GM18508 (cell line): ENCODE measurements at regions not wholly inside any gene's neighbourhood (a gene's known extent, or its start where the extent isn't known, plus 50 kb on each side); places are given as distances from the start of the nearest gene placed in this dataset.

Source experiments
- ATAC-seq: cut with Tn5 transposase; IDR thresholded peaks from one replicate; pipeline ENCODE4 v1.9.1; 2021; ENCODE audit warnings: moderate number of reproducible peaks; ENCODE audit not compliant: insufficient read depth, unreplicated experiment

DNA sequence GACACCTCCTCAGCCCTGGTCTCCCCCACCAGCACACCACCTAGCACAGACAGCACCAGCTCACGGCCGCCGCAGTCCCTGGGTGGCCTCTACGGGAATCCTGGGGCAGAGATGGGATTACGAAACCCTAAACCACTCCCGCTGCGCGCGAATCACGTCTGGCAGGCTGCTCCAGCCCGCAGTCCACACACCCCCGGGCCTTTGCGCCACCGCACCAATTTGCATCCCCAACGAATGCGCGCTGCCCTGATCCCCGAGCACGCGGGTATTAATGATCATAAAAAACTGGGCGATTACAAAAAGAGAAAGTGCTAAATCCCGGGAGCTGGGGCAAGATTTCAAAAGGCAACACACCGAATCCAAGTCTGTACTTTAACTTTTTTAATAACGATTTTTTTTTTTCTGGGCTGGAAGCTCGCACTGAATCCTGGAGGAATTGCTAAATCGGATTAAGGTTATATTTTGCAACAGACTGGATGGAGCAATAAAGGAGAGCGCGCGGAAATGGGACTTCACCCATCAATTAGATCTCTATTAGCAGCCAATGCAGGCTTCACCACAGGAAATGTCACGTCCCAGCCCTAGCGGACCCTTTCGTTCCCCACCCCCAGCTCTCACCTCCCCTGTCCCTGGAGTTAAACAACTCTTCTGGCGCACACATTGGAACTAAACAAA, 69.8 kb upstream of the TMEM33 start:
- no peak for ATAC-seq

DNA sequence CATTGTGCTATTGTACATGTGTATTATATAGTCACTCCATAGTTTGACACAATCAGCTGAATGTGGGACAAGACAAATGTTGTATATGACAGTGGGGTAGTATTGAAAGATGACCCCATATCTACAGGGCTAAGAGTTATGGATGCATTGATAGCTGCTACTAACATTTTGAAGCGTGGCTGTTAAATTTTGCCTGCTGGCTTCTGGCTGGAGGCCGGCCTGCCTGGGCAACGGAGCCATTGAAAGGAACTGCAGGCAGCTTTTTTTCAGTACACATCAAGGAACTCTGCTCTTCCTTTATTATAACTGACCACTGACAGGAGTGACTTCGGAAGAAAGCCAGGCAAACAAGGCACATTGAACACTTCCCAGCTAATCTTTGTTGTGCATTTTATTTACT, 76.1 kb upstream of the TMEM33 start:
- ATAC-seq, result no peak

DNA sequence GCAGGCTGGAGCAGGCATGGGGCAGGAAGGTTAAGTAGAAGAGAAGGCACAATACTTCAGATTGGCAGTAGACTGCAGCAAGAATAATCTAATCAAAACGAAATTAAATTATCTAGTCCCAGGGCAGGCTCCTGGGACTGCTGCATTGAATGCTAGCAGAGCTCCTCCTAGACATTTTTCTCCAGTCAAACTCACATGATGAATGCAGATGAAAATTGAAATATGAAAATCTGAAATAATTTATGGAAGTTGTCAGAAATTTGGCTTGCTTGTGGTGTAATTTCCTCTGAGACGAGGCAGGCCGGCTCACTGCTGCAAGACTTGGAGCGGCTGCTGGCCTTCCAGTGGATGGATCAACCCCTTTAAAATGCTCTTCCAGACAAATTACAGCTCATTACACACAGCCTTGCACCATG, 78.0 kb upstream of the TMEM33 start:
- ATAC-seq, result no peak

DNA sequence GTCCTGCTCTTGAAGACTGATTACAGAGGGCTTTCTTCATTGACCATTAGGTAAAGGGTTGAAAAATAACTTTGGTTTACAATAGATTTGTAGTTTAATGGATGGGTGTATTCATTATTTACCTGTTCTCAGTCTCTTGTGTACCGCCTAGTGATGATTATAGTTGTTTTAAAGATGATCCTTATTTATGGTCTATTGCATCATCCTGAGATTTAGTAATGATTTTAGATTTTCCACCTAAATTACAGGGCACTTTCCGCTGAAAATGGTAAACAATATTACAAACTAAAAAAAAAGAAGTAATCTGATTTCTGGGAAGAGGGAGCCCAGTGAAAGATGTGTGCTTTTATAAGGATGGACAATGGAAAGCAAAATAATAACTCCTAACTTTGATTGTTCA, 78.4 kb upstream of the TMEM33 start:
- ATAC-seq, result no peak

DNA sequence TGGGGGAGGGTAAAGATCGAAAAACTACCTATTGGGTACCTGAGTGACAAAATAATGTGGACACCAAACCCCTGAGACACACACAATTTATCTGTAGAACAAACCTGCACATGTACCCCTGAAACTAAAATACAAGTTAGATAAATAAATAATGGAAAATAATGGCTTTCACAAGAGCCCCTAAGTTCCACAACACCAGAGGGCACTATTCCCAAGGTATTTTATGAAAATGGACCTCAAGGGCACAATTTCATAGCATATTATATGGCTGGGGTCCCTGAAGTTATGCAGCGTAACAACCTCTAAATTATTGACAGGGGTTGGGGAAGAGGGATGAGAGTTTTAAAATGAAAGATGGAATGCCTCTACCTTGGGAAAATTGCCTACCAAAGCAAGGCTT, 81.3 kb upstream of the TMEM33 start:
- ATAC-seq, result no peak

DNA sequence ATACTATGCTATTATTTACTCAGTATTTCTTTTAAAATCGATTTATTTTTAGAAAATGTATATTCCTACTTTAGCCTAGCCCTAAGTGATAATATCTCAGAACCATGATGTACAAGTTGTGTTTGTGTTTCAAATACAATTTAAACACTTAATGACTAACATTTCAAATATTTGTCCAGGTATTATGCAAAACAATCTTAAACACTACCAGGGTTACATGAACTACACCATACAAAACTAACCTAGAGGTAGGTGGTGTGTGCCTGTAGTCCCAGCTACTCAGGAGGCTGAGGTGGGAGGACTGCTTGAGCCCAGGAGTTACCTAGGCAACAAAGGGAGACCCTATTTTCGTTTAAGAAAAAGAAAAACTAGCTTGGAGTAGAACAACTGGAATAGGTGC, 83.0 kb upstream of the TMEM33 start:
- no peak for ATAC-seq

DNA sequence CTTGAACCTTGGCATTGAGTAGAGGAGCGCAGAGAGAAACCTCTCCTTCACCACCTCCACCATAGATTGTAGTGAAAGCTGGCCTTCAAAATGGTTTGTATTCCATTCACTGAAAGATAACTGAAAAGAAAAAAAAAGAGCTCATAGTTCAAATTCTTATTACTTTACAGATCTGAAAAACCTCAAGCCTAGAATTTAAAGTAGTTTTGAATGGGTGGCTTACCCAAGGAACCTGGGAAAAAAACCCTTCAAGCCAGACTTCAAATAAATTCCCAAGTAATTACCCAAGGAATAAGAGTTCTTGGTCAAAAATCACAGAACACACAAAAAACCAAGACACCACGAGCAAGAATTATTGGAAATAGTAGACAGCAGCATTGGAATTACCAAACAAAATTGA, 83.6 kb upstream of the TMEM33 start:
- ATAC-seq, result no peak

DNA sequence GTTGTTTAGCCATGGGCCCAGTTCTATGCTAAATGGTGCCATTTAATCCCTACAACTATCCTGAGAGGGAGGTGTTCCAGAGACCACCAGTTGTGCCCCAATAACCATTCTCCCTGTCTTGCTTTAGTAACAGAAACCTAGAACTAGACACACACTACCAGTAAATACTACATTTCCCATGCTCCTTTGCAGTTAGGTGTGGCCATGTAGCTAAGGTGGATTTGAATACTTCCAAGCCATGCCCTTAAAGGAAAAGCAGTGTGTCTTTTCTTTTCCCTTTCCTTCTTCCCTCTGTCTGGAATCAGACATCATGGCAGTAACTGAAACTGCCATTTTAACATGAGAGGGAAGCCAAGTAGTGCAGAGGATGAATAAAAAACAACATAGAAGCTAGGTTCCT, 90.9 kb upstream of the TMEM33 start:
- ATAC-seq, result no peak

DNA sequence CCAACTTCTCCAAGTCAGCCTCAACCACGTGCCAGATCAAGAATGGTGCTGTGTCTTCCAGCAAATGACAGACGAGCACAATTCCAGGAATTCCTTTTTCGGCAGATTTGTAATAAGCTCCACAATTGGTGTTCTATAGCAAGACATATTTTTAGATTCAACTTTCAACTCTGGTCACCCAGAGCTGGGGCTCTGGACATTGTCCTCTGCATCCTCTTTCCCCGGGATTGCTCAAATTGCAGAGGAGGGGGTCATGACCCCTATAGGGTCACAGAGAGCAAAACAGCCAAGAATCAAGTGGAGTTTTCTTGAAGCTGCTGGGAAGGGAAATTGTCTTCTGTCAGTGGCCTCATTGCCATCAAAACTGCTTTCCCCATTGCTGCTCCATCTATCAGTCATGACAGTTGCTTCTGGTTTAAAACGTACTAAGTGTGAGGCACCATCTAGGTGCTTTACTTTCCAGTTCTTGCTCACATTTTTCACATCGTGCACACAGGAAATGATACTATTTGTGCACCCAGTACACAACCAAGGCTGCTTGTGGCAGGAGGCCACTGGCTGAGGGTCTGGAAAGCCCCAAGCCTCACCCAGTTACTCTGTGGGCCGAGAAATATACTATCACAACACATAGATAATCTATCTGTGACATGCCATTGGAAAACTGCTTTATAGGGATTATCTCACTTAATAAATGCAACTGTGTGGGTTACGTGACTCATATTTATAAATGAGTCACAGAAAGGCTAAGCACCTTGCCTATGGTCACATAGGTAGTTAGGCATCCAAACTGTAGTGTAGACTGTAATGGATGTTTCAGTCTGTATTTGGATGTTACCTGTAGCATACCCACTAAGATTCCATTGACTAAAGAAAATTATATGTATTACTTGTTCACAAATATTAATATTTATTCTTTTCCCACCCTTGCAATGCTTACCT, 91.7 kb upstream of the PHOX2B start:
- peak; percentile 88 for ATAC-seq

DNA sequence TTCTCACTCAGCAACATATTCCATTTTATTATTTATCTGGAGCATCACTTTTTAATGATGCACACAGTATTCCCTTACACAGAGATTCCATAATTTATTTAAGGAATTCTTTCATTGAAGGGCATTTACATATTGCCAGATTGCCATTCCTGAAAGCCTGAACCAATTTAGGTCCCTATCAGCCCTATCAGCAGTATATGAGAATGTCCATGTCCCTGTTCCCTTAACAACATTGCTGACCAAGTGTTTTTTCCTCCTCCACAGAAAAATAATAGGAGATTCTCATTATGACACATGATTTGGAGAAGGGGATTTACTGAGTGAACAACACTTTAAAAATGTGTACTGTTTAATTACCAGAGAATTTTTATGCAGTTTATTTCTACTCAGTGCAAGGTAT, 90.1 kb upstream of the PHOX2B start:
- no peak for ATAC-seq

DNA sequence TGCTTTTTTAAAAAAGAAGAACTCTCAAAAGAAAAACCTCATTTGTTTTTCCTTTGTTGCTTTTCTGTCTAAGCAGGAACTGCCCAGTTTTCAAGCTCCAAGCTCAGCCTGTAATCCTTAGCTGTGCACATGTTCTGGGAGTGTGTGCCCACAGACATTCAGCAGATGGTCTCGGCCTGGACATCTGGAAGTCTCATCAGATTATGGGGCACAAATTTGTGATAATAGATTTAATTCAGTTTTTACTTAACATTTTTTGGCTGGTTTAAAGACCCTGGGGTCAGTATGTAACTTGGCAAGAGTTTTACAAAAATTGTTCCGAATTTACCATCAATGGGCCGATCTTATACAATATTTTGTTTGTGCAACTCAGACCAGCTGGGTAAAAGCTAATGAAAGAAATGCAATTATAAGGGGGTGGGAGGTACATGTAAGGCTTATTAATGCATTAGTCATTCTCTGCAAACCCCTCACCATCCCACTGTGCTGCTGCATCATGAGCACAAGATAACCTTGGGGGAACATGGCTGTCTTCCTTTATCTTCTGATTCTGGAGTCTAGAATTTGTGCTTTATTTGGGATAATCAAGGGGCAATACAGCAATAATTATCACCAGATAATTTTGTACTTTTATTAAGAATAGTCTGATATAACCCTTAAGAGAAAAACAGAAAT, 86.9 kb upstream of the PHOX2B start:
- ATAC-seq, result no peak

DNA sequence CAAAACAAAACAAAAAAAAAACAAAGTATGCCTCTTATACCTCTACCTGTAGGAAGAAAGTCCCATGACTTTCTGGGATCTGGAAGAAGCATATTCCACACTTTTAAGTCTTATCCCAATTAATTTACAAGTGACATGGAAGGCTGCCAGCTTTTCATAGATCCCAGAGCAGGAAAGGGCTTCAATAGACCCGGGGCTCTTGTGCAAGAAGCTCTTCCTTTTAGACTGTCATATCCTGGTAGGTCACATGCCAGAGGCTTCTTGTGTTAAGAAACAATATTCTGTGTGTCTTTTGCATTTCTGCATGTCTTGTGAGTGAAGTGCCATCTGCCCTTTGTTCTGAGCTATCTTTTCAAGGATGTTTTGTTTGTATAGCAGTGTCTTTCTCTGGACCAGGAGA, 84.4 kb upstream of the PHOX2B start:
- no peak for ATAC-seq

DNA sequence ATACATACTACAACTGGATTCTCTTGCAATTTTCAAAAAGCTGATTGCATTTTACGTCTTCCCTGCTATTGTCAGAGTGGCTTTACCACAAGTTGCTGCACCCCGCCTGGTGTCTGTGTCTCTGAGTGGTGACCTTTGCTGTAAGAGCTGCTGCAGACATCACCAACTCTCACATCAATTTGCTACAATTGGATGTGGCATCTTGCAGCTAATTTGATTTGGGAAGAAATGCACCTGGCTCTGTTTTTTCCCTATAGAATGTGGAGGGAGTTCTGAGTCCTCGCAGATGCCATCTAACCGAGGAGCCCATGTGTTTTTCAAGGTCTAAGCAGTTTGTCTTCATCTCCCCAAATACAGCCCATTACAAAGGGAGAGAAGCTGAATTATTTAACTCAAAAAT, 73.8 kb upstream of the PHOX2B start:
- no peak for ATAC-seq

DNA sequence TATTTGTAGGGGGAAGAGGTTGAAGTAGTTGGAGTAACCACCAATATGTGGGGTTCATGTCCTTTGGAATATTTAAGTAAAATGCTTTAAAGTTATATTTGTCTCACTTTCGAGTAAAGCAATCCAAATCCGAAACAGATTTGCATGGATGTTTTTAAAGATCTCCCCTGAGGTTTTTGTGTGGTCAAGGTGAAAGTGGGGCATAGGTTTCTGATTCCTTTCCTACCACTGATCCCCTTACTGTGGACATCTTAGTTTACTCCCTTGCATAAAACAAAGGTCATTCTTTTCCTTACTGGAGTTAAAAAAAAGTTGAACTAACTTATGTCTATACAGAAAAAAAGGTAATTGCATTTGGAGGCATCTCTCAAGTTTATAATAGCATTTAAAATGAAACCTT, 71.9 kb upstream of the PHOX2B start:
- no peak for ATAC-seq

DNA sequence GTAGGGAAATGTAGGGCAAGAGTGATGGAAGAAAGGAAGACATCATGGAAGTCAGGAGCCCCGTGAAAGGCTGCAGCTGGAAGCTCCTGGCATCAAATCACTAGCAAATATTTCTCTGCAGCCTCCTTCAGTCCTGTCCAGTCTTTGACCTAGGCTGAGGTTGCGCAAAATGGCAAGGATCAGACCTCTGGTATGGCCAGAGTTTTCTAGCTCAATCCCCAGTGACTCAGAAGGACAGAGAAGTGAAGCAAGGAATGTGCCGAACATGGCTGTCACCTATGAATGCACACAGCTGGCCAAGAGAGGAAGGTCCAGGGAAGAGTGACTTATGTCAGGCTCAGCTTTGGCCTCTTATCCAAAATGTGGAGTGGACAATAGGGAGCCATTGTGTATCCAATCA, 71.1 kb upstream of the PHOX2B start:
- ATAC-seq, result no peak

DNA sequence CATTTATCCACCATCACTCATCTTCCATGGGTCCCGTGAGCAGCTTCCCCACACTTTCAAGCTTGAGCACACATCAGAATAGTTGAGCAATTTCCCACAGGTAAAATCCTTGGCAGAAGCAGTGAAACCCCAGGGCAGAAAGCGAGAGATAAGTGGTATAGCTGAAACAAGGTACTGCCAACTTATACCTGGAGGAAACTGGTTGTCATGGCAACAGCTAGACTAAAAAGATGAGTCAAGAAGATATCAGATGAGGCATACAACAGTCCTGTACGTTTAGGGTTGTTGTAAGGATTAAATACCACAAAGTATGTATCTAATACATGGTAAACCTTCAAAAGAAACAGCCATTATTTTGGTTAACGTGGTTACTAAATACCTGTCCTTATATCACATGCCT, 66.9 kb upstream of the PHOX2B start:
- no peak for ATAC-seq

DNA sequence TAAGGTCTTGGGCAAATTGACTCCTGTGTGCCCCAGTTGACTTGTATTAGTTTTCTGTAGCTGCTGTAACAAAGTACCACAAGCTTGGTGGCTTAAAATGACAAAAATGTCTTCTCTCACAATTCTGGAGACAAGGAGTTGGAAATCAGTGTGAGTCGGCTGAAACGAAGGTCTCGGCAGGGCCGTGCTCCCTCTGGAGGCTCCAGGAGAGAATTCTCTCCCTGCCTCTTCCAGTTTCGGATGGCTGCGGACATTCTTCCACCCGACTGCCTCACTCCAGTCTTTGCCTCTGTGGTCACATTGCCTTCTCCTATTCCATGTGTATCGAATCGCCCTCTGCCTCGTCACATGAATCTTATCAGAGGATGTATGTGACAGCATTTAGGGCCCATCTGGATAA, 66.0 kb upstream of the PHOX2B start:
- no peak for ATAC-seq

DNA sequence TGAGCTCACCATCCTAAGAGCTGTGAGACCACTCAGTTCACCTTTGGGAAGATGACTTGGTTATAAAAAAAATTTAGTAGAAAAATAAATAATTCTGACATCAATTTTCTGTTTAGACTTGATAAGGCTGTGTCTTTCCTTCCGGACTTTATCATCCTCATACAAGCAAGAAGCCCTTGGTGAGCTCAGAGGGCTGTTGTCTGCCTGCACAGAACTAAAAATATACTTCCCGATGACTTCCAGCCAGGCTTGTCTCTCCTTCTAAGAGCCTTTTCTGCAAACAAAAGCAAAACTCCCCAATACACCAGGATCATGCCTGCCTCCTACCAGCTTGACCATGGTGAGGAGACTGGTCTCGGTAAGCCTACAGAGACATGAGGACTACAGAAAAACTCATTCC, 58.3 kb upstream of the PHOX2B start:
- ATAC-seq, result no peak

DNA sequence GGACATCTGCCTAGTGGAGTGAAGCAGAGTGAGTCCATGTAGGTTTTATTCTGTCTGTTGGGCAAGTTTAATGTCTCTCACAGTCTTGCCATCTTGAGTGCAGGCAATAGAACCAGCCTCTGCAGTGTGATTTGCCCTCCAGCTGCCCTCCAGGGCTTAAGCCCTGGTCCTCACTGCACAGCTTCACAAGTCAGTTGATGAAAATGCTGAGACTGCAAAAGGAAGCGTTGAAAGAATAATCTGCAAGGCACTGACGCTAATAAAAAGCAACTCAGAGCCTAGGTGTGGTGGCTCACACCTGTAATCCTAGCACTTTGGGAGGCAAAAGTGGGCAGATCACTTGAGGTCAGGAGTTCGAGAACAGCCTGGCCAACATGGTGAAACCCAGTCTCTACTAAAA, 54.1 kb upstream of the PHOX2B start:
- no peak for ATAC-seq

DNA sequence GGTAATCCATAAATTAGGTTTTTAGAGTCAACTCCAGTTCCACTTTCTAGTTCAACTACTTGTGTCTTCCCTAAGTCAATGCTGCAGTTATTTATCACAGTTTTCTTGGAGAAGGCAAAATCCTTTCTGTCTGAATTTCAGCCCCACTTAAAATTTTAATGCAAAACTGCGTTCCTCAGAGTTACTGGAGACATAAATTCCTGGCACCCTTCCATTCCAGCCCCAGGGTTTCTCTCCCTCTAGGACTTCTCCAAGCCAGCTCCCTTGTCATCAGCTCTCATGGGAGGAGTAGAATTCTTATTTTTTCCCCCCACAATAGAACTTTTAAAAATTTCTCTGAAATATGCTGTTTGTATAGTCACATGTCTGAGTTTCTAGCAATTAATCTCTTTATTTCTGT, 50.6 kb upstream of the PHOX2B start:
- ATAC-seq, result no peak
